Transverse colon (tissue), 4 donors: ENCODE measurements at regions not wholly inside any gene's neighbourhood (a gene's known extent, or its start where the extent isn't known, plus 50 kb on each side); places are given as distances from the start of the nearest gene placed in this dataset.

ENCODE experiments used
- DNase-seq: peaks from one replicate; pipeline ENCODE4 v3.0.0-alpha.2; 2019
- H3K27ac ChIP-seq, 4 donors: fragments of 200-600 bp; sonication (generic); 2 replicates each; pipeline ENCODE4 v1.5.1; 2016 to 2018; ENCODE audit warnings: inconsistent platforms in 4 of 4
- H3K27me3 ChIP-seq: fragments of 200-600 bp; sonication (generic); 2 replicates; pipeline ENCODE4 v1.5.1; 2017; ENCODE audit warnings: inconsistent platforms
- H3K36me3 ChIP-seq, 4 donors: fragments of 200-600 bp; sonication (generic); 2 replicates each; pipeline ENCODE4 v1.5.1; 2017 to 2019; ENCODE audit warnings: inconsistent platforms in 4 of 4
- H3K4me1 ChIP-seq, 4 donors: fragments of 200-600 bp; sonication (generic); 2 replicates each; pipeline ENCODE4 v1.5.1; 2017 to 2020; ENCODE audit warnings: inconsistent platforms in 4 of 4
- H3K4me3 ChIP-seq, 4 donors: fragments of 200-600 bp; sonication (generic); 1 replicate in 1 of 4; 2 replicates in 3 of 4; pipeline versions ENCODE4 v1.5.1 to v1.6.1; 2017 to 2019; ENCODE audit warnings: inconsistent platforms in 4 of 4
- H3K9me3 ChIP-seq, 2 donors: fragments of 200-600 bp; sonication (generic); 2 replicates each; pipeline ENCODE4 v1.5.1; 2017 to 2019; ENCODE audit warnings: inconsistent platforms in 2 of 2
- EP300 ChIP-seq: sonication (generic); formaldehyde crosslinking; IDR thresholded peaks from one replicate; pipeline ENCODE4 v1.6.1; 2017; ENCODE audit warnings: antibody characterized with exemption, low read depth
- POLR2A ChIP-seq: fragments of 450-650 bp; IDR thresholded peaks from one replicate; pipeline ENCODE4 v1.6.1; 2016; ENCODE audit warnings: antibody characterized with exemption, mild to moderate bottlenecking, moderate library complexity
- POLR2AphosphoS5 ChIP-seq, 3 donors: sonication (generic); formaldehyde crosslinking; IDR thresholded peaks; one replicate each; pipeline ENCODE4 v1.6.1; 2016; ENCODE audit warnings: antibody characterized with exemption in 3 of 3
- WGBS, 2 donors: methylation state at CpG; one replicate each; pipeline ENCODE4 v1.1.5; 2018; ENCODE audit warnings: low coverage in 1 of 2; 5-methylcytosine and 5-hydroxymethylcytosine counted together
- in situ Hi-C, 4 donors: fragments of 200-750 bp; cut with MboI; loops; one replicate each; pipeline versions ENCODE4 v1.15.0 to v1.15.1; 2017; ENCODE audit warnings: low sequenced_read_pairs in 3 of 4, low pct_ligation_motif_present in 1 of 4, low pct_unique_long_range_greater_than_20kb in 1 of 4
- intact Hi-C: fragments of 100-400 bp; cut with DNase I; formaldehyde crosslinking; loops from one replicate; pipeline ENCODE4 v1.15.1; 2023; ENCODE audit warnings: low total_unique reads
- TF ChIP-seq, protein P1 (sequence below), 5 experiments: fragments of 200-600 bp in 3 of 5; fragments of 450-650 bp in 2 of 5; sonication (generic) in 3 of 5; IDR thresholded peaks; 1 replicate in 2 of 5; 2 replicates in 3 of 5; pipeline ENCODE4 v1.5.1; 2016 to 2017; ENCODE audit warnings: antibody characterized with exemption in 5 of 5, inconsistent platforms in 3 of 5, mild to moderate bottlenecking in 2 of 5, moderate library complexity in 1 of 5

- H3K9me3 ChIP-seq = no peaks in the 10 kb centered on the region
- no peaks in the 10 kb centered on the region for H3K27me3 ChIP-seq
- WGBS, 2 donors = 97% methylated on average over 4 of the region's 4 CpGs; no CpG with 5 or more reads in 1 of the 2 donors
- H3K4me3 ChIP-seq = no peak overlapping the region
- intact Hi-C loops (no loop called here), in situ Hi-C loops (no loop called here)
- DNase-seq = no peak
- TF ChIP-seq, protein P1, sequence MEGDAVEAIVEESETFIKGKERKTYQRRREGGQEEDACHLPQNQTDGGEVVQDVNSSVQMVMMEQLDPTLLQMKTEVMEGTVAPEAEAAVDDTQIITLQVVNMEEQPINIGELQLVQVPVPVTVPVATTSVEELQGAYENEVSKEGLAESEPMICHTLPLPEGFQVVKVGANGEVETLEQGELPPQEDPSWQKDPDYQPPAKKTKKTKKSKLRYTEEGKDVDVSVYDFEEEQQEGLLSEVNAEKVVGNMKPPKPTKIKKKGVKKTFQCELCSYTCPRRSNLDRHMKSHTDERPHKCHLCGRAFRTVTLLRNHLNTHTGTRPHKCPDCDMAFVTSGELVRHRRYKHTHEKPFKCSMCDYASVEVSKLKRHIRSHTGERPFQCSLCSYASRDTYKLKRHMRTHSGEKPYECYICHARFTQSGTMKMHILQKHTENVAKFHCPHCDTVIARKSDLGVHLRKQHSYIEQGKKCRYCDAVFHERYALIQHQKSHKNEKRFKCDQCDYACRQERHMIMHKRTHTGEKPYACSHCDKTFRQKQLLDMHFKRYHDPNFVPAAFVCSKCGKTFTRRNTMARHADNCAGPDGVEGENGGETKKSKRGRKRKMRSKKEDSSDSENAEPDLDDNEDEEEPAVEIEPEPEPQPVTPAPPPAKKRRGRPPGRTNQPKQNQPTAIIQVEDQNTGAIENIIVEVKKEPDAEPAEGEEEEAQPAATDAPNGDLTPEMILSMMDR (IDR thresholded peaks at IDR 0.05) = no peak
- TF ChIP-seq POLR2AphosphoS5 (IDR thresholded peaks at IDR 0.05) = no peak
- no peak for TF ChIP-seq POLR2A
- no peak for TF ChIP-seq EP300
- H3K27ac ChIP-seq = no peak overlapping the region
- no peaks in the 10 kb centered on the region for H3K36me3 ChIP-seq
- H3K4me1 ChIP-seq = peaks cover 0 to 7% (median 0%) of the 10 kb centered on the region in 4 donors
These were observed 92.6 kb downstream of the MYCN start for GRCh38 chr2:16033032-16033293.

- intact Hi-C loops = no loop called here
- no peak for DNase-seq
- no peaks in the 10 kb centered on the region for H3K9me3 ChIP-seq
- H3K4me3 ChIP-seq = no peak overlapping the region
- no peak for TF ChIP-seq EP300
- TF ChIP-seq, protein P1 (IDR thresholded peaks at IDR 0.05) = no peak
- TF ChIP-seq POLR2A = no peak
- TF ChIP-seq POLR2AphosphoS5 (IDR thresholded peaks at IDR 0.05) = no peak
- H3K27ac ChIP-seq = no peak overlapping the region
- WGBS, 2 donors = 94% methylated on average over 11 of the region's 11 CpGs; no CpG with 5 or more reads in 1 of the 2 donors
- no peaks in the 10 kb centered on the region for H3K36me3 ChIP-seq
- peaks cover 0 to 7% (median 0%) of the 10 kb centered on the region in 4 donors for H3K4me1 ChIP-seq
- in situ Hi-C loops = no loop called here
- no peaks in the 10 kb centered on the region for H3K27me3 ChIP-seq
These were observed 92.1 kb downstream of the MYCN start for GRCh38 chr2:16032282-16033031.

DNA sequence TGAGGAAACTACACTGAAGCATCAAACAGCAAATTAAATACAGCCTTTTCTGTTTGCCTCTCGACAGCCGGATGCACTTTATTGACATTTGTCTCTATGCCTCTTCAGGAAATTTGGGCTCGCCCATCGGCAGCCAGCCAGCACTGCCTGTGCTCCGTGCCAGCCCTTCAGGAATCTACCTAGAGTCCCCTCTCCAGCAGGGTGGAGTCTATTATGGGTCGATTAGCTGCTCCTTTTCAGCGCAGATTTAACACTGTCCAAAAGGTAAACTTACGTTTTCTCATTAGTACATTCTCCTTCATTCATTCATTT lies 91.5 kb downstream of the MYCN start:
- no peaks in the 10 kb centered on the region for H3K9me3 ChIP-seq
- TF ChIP-seq POLR2AphosphoS5 (IDR thresholded peaks at IDR 0.05) (no peak), EP300 (no peak), POLR2A (no peak)
- TF ChIP-seq, protein P1 (IDR thresholded peaks at IDR 0.05) = no peak
- no peak overlapping the region for H3K27ac ChIP-seq
- peak; percentile 70 for DNase-seq
- in situ Hi-C loops (no loop called here), intact Hi-C loops (no loop called here)
- no peak overlapping the region for H3K4me3 ChIP-seq
- WGBS, 2 donors = 41 to 45% methylated on average over 8 of the region's 8 CpGs
- H3K36me3 ChIP-seq = no peaks in the 10 kb centered on the region
- H3K4me1 ChIP-seq = peaks cover 0 to 7% (median 0%) of the 10 kb centered on the region in 4 donors
- no peaks in the 10 kb centered on the region for H3K27me3 ChIP-seq

- Histone ChIP-seq H3K36me3 (no peaks in the 10 kb centered on the region), H3K4me1 (peaks cover 0 to 7% (median 0%) of the 10 kb centered on the region in 4 donors), H3K9me3 (no peaks in the 10 kb centered on the region), H3K4me3 (no peak overlapping the region), H3K27me3 (no peaks in the 10 kb centered on the region), H3K27ac (peak overlapping the region in 1 of 4 donors; percentile 11)
- intact Hi-C loops (no loop called here), in situ Hi-C loops (no loop called here)
- TF ChIP-seq EP300 (no peak), POLR2AphosphoS5 (IDR thresholded peaks at IDR 0.05) (no peak), POLR2A (no peak)
- TF ChIP-seq, protein P1 (IDR thresholded peaks at IDR 0.05) = no peak
- 40 to 56% methylated on average over 6 to 11 of the region's 11 CpGs for WGBS, 2 donors
- no peak for DNase-seq
These were observed 90.9 kb downstream of the MYCN start for GRCh38 chr2:16031058-16031847.
